ENCODE measurements at regions not wholly inside any gene's neighbourhood (a gene's known extent, or its start where the extent isn't known, plus 50 kb on each side); places are given as distances from the start of the nearest gene placed in this dataset.

GRCh38 chr13:39215971-39216370 lies 177.7 kb downstream of the NHLRC3 start:
- H3K27ac ChIP-seq: no peak overlapping the region
- TF ChIP-seq, protein P1, sequence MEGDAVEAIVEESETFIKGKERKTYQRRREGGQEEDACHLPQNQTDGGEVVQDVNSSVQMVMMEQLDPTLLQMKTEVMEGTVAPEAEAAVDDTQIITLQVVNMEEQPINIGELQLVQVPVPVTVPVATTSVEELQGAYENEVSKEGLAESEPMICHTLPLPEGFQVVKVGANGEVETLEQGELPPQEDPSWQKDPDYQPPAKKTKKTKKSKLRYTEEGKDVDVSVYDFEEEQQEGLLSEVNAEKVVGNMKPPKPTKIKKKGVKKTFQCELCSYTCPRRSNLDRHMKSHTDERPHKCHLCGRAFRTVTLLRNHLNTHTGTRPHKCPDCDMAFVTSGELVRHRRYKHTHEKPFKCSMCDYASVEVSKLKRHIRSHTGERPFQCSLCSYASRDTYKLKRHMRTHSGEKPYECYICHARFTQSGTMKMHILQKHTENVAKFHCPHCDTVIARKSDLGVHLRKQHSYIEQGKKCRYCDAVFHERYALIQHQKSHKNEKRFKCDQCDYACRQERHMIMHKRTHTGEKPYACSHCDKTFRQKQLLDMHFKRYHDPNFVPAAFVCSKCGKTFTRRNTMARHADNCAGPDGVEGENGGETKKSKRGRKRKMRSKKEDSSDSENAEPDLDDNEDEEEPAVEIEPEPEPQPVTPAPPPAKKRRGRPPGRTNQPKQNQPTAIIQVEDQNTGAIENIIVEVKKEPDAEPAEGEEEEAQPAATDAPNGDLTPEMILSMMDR (conservative IDR thresholded peaks at IDR 0.05): no peak

DNA sequence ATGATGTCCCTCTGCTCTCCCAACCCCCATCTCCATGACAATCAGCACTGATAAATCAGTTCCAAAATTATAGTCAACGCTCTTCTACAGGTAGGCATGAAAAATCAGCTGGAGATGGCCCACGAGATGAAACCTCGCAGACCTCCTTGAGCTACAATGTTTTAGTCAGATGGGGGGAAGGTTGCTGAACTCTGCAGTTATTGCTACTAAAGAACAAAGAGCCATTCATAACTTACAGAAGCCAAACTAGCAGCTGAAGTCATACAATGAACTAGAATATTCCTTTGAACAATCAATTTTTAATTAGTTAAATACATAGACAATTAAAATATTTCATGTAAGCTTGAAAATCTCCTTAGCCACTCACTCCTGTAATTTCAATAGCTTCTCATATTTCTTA lies 179.2 kb downstream of the NHLRC3 start:
- TF ChIP-seq, protein P1 (conservative IDR thresholded peaks at IDR 0.05): no peak
- no peak overlapping the region for H3K27ac ChIP-seq

- no peak overlapping the region for H3K27ac ChIP-seq
- TF ChIP-seq, protein P1 (conservative IDR thresholded peaks at IDR 0.05): no peak
Measured at GRCh38 chr13:39224671-39225240, 186.5 kb downstream of the NHLRC3 start.

GRCh38 chr13:39225860-39226259 lies 187.6 kb downstream of the NHLRC3 start:
- no peak overlapping the region for H3K27ac ChIP-seq
- TF ChIP-seq, protein P1 (conservative IDR thresholded peaks at IDR 0.05): no peak

- H3K27ac ChIP-seq: no peak overlapping the region
- TF ChIP-seq, protein P1 (conservative IDR thresholded peaks at IDR 0.05): no peak
Measured at GRCh38 chr13:39226359-39226758, 188.1 kb downstream of the NHLRC3 start.

GRCh38 chr13:39232401-39232980 lies 194.2 kb downstream of the NHLRC3 start:
- no peak overlapping the region for H3K27ac ChIP-seq
- TF ChIP-seq, protein P1 (conservative IDR thresholded peaks at IDR 0.05): no peak

GRCh38 chr13:39232999-39233398 lies 194.7 kb downstream of the NHLRC3 start:
- TF ChIP-seq, protein P1 (conservative IDR thresholded peaks at IDR 0.05): no peak
- H3K27ac ChIP-seq: no peak overlapping the region
